ENCODE measurements at regions not wholly inside any gene's neighbourhood (a gene's known extent, or its start where the extent isn't known, plus 50 kb on each side); places are given as distances from the start of the nearest gene placed in this dataset.

- no peak for TF ChIP-seq GATA1 (IDR thresholded peaks at IDR 0.05; ENCODE audit: low read depth, low read length)
- TF ChIP-seq POLR2A (IDR thresholded peaks at IDR 0.05; ENCODE audit: low read length): no peak
Measured at GRCh38 chr1:168788258-168788657, 59.3 kb upstream of the DPT start.
